Stimulated activated naive CD8-positive, alpha-beta T cell treated with anti-CD3 and anti-CD28 coated beads, Interleukin-15, amount 100 ng/mL, for 72 hours (primary cell): ENCODE measurements at regions not wholly inside any gene's neighbourhood (a gene's known extent, or its start where the extent isn't known, plus 50 kb on each side); places are given as distances from the start of the nearest gene placed in this dataset.

Experiments used
- ATAC-seq: fragments of 150-1000 bp; cut with Tn5 transposase; 2 replicates; pipeline ENCODE4 v1.10.0; 2021; ENCODE audit warnings: mild to moderate bottlenecking, moderate library complexity
- DNase-seq, 2 donors: peaks; one replicate each; pipeline ENCODE4 v3.0.0; 2021 to 2022
- H3K27ac Mint-ChIP-seq, 2 donors: one replicate each; pipeline ENCODE4 v1.8.0; 2022; ENCODE audit warnings: mild to moderate bottlenecking in 2 of 2, mixed read lengths in 2 of 2, moderate library complexity in 2 of 2
- H3K27me3 Mint-ChIP-seq: one replicate; pipeline ENCODE4 v1.8.0; 2022; ENCODE audit warnings: mixed read lengths
- H3K4me1 Mint-ChIP-seq: one replicate; pipeline ENCODE4 v1.8.0; 2022; ENCODE audit warnings: mild to moderate bottlenecking, mixed read lengths
- H3K4me3 Mint-ChIP-seq, 2 donors: one replicate each; pipeline ENCODE4 v1.8.0; 2022; ENCODE audit warnings: mild to moderate bottlenecking in 2 of 2, mixed read lengths in 2 of 2, moderate library complexity in 1 of 2
- H3K9me3 Mint-ChIP-seq, 2 donors: one replicate each; pipeline ENCODE4 v1.8.0; 2022; ENCODE audit warnings: mixed read lengths in 2 of 2

DNA sequence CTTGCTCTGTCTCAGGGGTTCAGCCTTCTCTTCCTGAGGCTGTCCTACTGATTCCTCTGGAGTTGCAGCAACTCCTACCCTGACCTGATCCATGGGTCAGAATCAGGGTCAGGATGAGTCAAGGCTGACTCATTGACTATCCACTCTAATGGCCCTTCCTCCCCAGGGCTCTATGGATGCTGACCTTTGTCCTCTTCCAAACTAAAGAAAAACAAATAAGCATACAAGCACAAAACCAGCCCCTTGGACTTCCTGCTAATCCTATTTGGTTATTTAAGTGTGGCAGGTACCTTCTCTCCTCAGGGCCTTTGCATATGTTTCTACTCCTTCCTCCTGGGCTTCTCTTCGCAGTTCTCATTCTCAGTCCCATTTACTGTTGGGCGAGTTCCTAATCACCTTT, 204.5 kb upstream of the NAV2 start:
- no peak overlapping the region for H3K4me3 Mint-ChIP-seq
- no peaks in the 10 kb centered on the region for H3K4me1 Mint-ChIP-seq
- ATAC-seq (no peak), DNase-seq (no peak)
- H3K9me3 Mint-ChIP-seq = no peaks in the 10 kb centered on the region
- peaks cover 21% of the 10 kb centered on the region for H3K27me3 Mint-ChIP-seq
- H3K27ac Mint-ChIP-seq = no peak overlapping the region

- Mint-ChIP-seq H3K27me3 (peaks cover 14% of the 10 kb centered on the region), H3K9me3 (no peaks in the 10 kb centered on the region), H3K4me3 (no peak overlapping the region), H3K27ac (no peak overlapping the region), H3K4me1 (no peaks in the 10 kb centered on the region)
- DNase-seq (no peak), ATAC-seq (no peak)
These were observed 205.7 kb upstream of the NAV2 start for GRCh38 chr11:19506816-19507486.

GRCh38 chr11:19502691-19503253, 209.9 kb upstream of the NAV2 start:
- Mint-ChIP-seq H3K4me3 (no peak overlapping the region), H3K9me3 (no peaks in the 10 kb centered on the region), H3K27me3 (no peaks in the 10 kb centered on the region), H3K27ac (no peak overlapping the region), H3K4me1 (no peaks in the 10 kb centered on the region)
- DNase-seq = no peak
- no peak for ATAC-seq

DNA sequence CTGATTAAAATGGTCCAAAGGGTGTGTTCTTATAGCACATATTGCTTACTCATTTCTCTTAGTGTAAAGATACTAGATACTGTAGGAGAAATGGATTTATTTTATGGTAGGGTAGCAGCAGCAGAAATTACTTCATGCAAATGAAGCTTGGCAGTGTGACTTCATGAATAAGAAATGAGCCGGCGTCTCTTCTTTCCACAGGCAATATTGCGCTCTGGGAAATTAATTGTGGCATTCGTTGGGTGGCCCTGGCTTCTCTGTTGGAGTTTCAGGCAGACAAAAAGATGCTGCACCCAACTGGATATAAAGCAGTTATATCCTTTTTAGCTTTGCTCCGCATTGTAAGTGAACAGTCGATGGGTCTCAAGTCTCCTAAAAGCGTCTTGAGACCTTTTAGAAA, 211.0 kb upstream of the NAV2 start:
- H3K9me3 Mint-ChIP-seq = no peaks in the 10 kb centered on the region
- H3K4me3 Mint-ChIP-seq = no peak overlapping the region
- ATAC-seq (no peak), DNase-seq (no peak)
- no peaks in the 10 kb centered on the region for H3K4me1 Mint-ChIP-seq
- H3K27ac Mint-ChIP-seq = no peak overlapping the region
- no peaks in the 10 kb centered on the region for H3K27me3 Mint-ChIP-seq

- H3K4me3 Mint-ChIP-seq = no peak overlapping the region
- ATAC-seq (no peak), DNase-seq (no peak)
- no peak overlapping the region for H3K27ac Mint-ChIP-seq
- H3K9me3 Mint-ChIP-seq = no peaks in the 10 kb centered on the region
- H3K27me3 Mint-ChIP-seq = peaks cover 1% of the 10 kb centered on the region
- H3K4me1 Mint-ChIP-seq = no peaks in the 10 kb centered on the region
These were observed 212.6 kb upstream of the NAV2 start for GRCh38 chr11:19499999-19500398.

- Mint-ChIP-seq H3K27me3 (peaks cover 7% of the 10 kb centered on the region), H3K4me3 (no peak overlapping the region), H3K4me1 (no peaks in the 10 kb centered on the region), H3K9me3 (no peaks in the 10 kb centered on the region), H3K27ac (no peak overlapping the region)
- DNase-seq (no peak), ATAC-seq (no peak)
These were observed 213.5 kb upstream of the NAV2 start for GRCh38 chr11:19499026-19499669.

GRCh38 chr11:19493446-19494213, 219.0 kb upstream of the NAV2 start:
- Mint-ChIP-seq H3K27me3 (peaks cover 7% of the 10 kb centered on the region), H3K27ac (no peak overlapping the region), H3K4me1 (no peaks in the 10 kb centered on the region), H3K4me3 (no peak overlapping the region), H3K9me3 (no peaks in the 10 kb centered on the region)
- ATAC-seq (no peak), DNase-seq (no peak)

- Mint-ChIP-seq H3K4me1 (no peaks in the 10 kb centered on the region), H3K4me3 (no peak overlapping the region), H3K9me3 (no peaks in the 10 kb centered on the region), H3K27ac (no peak overlapping the region), H3K27me3 (peaks cover 21% of the 10 kb centered on the region)
- ATAC-seq (no peak), DNase-seq (no peak)
These were observed 230.1 kb upstream of the NAV2 start for GRCh38 chr11:19482319-19483100.

DNA sequence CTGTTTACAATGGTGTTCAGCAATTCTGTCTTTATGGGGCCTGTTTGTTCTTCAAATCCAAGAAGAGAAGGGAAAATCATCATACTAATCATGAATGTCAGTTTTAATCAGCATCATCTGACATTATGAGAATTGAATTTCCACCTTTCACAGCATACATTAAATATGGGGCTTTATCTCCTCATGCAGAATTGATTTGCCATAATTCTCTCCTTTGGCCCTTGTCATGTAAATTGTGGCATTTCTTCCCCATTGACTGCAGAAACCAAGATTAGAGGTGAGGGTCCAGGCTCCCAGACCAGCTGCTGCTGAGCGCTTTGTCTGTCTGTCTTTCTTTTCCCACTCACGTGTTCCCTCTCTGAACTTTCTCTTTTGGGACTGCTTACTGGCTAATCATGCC, 232.1 kb upstream of the NAV2 start:
- no peak overlapping the region for H3K4me3 Mint-ChIP-seq
- no peaks in the 10 kb centered on the region for H3K4me1 Mint-ChIP-seq
- DNase-seq (no peak), ATAC-seq (no peak)
- no peak overlapping the region for H3K27ac Mint-ChIP-seq
- H3K27me3 Mint-ChIP-seq = peaks cover 27% of the 10 kb centered on the region
- H3K9me3 Mint-ChIP-seq = no peaks in the 10 kb centered on the region

- H3K4me1 Mint-ChIP-seq = no peaks in the 10 kb centered on the region
- ATAC-seq (no peak), DNase-seq (no peak)
- no peak overlapping the region for H3K4me3 Mint-ChIP-seq
- H3K27ac Mint-ChIP-seq = no peak overlapping the region
- no peaks in the 10 kb centered on the region for H3K9me3 Mint-ChIP-seq
- peaks cover 23% of the 10 kb centered on the region for H3K27me3 Mint-ChIP-seq
These were observed 233.7 kb upstream of the NAV2 start for GRCh38 chr11:19478891-19479290.

GRCh38 chr11:19474954-19475721, 234.4 kb upstream of the E2F8 start:
- no peaks in the 10 kb centered on the region for H3K4me1 Mint-ChIP-seq
- H3K27ac Mint-ChIP-seq = no peak overlapping the region
- ATAC-seq = no peak
- H3K4me3 Mint-ChIP-seq = no peak overlapping the region
- DNase-seq = no peak
- no peaks in the 10 kb centered on the region for H3K9me3 Mint-ChIP-seq
- H3K27me3 Mint-ChIP-seq = peaks cover 23% of the 10 kb centered on the region

DNA sequence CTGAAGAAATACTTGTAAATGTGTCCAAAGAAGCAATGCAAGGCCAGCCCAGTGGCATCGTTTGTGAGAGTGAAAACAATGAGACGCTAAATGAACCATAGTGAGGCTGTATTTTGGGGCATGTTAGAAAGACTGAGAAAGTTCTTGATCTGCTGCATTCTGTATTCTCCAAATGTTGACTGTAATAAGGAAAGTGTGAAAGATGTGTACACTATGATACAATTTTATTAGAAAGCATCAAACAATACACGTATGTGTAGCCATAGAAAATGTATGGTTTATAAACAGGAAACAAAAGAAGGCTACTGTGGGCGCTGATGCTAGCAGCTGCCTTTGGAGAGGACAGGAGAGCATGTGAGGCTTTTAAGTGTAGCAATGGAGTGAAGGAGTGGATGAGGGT, 233.5 kb upstream of the E2F8 start:
- DNase-seq = no peak
- no peaks in the 10 kb centered on the region for H3K4me1 Mint-ChIP-seq
- no peak overlapping the region for H3K27ac Mint-ChIP-seq
- no peaks in the 10 kb centered on the region for H3K9me3 Mint-ChIP-seq
- H3K4me3 Mint-ChIP-seq = no peak overlapping the region
- no peak for ATAC-seq
- H3K27me3 Mint-ChIP-seq = peaks cover 23% of the 10 kb centered on the region

DNA sequence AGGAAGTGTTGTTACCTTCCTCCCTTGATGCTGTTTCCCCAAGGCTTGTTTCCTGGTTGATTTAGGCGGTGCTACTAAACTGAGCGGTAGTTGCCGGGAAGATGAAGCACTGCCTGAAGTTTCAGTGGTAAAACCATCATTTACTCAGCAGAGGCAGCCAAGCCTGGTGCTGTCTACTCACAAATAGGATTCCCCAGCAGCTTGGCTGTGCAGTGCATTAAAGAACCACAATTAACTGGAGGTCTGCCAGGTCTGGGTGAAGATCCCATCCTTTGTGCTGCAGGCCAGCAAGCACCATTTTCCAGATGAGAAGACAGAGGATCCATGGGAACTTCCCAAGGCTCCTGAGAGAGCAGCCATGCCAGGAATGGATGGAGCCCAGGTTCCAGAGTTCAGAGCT, 231.9 kb upstream of the E2F8 start:
- H3K4me1 Mint-ChIP-seq = no peaks in the 10 kb centered on the region
- peaks cover 16% of the 10 kb centered on the region for H3K27me3 Mint-ChIP-seq
- H3K4me3 Mint-ChIP-seq = no peak overlapping the region
- H3K27ac Mint-ChIP-seq = no peak overlapping the region
- H3K9me3 Mint-ChIP-seq = no peaks in the 10 kb centered on the region
- DNase-seq (no peak), ATAC-seq (no peak)

DNA sequence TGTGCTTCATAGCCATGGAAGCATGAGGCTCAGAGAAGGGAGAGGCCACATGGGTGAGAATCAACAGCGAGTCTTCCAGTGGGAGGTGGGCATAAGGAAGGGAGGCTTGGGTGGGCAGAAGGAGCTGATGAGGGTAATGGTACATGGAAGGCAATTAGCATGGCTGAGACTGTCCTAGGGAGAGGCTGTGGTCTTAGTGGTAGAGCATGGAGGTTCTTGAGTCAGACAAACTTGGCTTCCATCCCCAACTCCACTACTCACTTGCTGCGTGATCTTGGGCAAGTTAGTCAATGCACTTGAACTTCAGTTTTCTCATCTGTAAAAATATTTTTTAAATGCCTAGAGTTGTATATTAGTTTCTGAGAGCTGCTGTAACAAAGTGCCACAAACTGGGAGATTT, 227.2 kb upstream of the E2F8 start:
- DNase-seq (no peak), ATAC-seq (peak; percentile 20)
- H3K27ac Mint-ChIP-seq = no peak overlapping the region
- no peak overlapping the region for H3K4me3 Mint-ChIP-seq
- H3K9me3 Mint-ChIP-seq = no peaks in the 10 kb centered on the region
- no peaks in the 10 kb centered on the region for H3K4me1 Mint-ChIP-seq
- peaks cover 17% of the 10 kb centered on the region for H3K27me3 Mint-ChIP-seq

DNA sequence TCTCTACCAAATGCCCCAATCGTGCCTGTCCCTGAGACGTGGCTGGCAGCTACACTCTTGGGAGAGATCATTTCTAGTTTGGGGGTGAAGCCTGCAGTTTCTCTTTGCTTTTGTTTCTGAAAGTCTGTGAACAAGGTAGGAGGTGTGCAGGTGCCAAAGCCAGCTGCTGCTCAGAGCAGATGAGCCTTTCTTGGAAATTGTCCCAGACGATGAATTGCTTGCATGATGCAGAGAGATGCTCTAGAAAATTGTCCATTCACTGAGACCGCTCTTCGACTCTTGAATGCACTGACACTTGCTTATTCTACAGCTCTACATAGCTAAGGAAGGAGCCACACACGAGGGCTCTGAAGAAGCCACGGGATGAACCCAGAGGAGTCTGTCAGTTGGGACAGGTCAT, 225.6 kb upstream of the E2F8 start:
- Mint-ChIP-seq H3K9me3 (no peaks in the 10 kb centered on the region), H3K4me3 (no peak overlapping the region), H3K4me1 (no peaks in the 10 kb centered on the region), H3K27me3 (peaks cover 17% of the 10 kb centered on the region), H3K27ac (no peak overlapping the region)
- ATAC-seq (no peak), DNase-seq (no peak)
